ENCODE measurements at regions not wholly inside any gene's neighbourhood (a gene's known extent, or its start where the extent isn't known, plus 50 kb on each side); places are given as distances from the start of the nearest gene placed in this dataset.

DNA sequence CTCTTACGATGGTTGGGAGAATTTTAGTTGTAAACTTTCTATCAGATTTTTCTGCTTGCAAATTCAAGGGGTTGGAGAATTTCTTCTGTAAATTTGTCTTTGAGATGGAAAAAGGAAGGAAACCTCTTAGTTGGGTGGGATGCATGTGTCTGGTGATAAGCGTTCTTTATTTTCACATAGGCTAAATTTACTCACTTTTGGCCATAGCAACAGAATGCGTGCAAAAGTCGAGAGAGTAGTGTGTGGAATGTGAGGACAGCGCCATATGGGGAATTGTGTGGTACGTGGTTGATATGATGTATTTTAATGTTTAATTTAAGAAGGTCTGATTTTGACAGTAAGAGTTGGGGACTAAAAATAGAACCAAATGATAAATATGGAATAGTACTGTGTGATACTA lies 282.2 kb downstream of the TAF11L14 start:
- TF ChIP-seq, protein P1, sequence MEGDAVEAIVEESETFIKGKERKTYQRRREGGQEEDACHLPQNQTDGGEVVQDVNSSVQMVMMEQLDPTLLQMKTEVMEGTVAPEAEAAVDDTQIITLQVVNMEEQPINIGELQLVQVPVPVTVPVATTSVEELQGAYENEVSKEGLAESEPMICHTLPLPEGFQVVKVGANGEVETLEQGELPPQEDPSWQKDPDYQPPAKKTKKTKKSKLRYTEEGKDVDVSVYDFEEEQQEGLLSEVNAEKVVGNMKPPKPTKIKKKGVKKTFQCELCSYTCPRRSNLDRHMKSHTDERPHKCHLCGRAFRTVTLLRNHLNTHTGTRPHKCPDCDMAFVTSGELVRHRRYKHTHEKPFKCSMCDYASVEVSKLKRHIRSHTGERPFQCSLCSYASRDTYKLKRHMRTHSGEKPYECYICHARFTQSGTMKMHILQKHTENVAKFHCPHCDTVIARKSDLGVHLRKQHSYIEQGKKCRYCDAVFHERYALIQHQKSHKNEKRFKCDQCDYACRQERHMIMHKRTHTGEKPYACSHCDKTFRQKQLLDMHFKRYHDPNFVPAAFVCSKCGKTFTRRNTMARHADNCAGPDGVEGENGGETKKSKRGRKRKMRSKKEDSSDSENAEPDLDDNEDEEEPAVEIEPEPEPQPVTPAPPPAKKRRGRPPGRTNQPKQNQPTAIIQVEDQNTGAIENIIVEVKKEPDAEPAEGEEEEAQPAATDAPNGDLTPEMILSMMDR (conservative IDR thresholded peaks at IDR 0.05; ENCODE audit: low read length) = no peak
- H3K4me3 ChIP-seq (ENCODE audit: low read length) = no peak overlapping the region
- no peak for DNase-seq (ENCODE audit: low read depth)

GRCh38 chr5:17917465-17917864 lies 283.2 kb downstream of the TAF11L14 start:
- DNase-seq (ENCODE audit: low read depth) = no peak
- H3K4me3 ChIP-seq (ENCODE audit: low read length) = no peak overlapping the region
- TF ChIP-seq, protein P1 (conservative IDR thresholded peaks at IDR 0.05; ENCODE audit: low read length) = no peak

- TF ChIP-seq, protein P1 (conservative IDR thresholded peaks at IDR 0.05; ENCODE audit: low read length) = no peak
- no peak overlapping the region for H3K4me3 ChIP-seq (ENCODE audit: low read length)
- DNase-seq (ENCODE audit: low read depth) = no peak
Observed at GRCh38 chr5:17918373-17919104, 284.3 kb downstream of the TAF11L14 start.

GRCh38 chr5:17925276-17925675 lies 291.0 kb downstream of the TAF11L14 start:
- no peak for DNase-seq (ENCODE audit: low read depth)

GRCh38 chr5:17928581-17928981 lies 294.3 kb downstream of the TAF11L14 start:
- H3K4me3 ChIP-seq (ENCODE audit: low read length) = no peak overlapping the region
- no peak for DNase-seq (ENCODE audit: low read depth)
- TF ChIP-seq, protein P1 (conservative IDR thresholded peaks at IDR 0.05; ENCODE audit: low read length) = no peak

More at GRCh38 chr5:17925276-17925675, 291.0 kb downstream of the TAF11L14 start:
- no peak overlapping the region for H3K4me3 ChIP-seq (ENCODE audit: low read length)
- TF ChIP-seq, protein P1 (conservative IDR thresholded peaks at IDR 0.05; ENCODE audit: low read length) = no peak

DNA sequence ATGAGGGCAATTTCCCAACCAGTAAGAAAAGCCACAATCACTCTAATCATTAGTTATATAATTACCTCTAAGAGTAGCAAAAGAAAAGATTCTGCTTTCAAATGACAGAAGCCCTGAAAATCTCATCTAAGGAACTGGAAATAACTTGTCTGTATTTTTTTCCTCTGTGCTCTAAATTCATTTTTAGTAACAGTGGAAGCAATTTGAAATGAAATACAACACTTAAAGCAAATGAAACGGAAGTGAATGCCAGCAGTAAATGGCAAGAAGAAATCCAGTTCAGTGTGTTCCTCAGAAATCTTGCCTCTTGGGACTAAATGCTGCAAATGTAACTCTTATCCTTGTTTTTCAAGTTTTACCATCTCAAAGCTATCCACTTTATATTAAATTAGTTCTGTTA lies 294.9 kb downstream of the TAF11L14 start:
- TF ChIP-seq, protein P1 (conservative IDR thresholded peaks at IDR 0.05; ENCODE audit: low read length) = no peak
- H3K4me3 ChIP-seq (ENCODE audit: low read length) = no peak overlapping the region
- no peak for DNase-seq (ENCODE audit: low read depth)

GRCh38 chr5:17930346-17930745 lies 296.1 kb downstream of the TAF11L14 start:
- no peak overlapping the region for H3K4me3 ChIP-seq (ENCODE audit: low read length)
- DNase-seq (ENCODE audit: low read depth) = no peak
- TF ChIP-seq, protein P1 (conservative IDR thresholded peaks at IDR 0.05; ENCODE audit: low read length) = no peak

All from AG10803 (cell line).